ENCODE measurements at regions not wholly inside any gene's neighbourhood (a gene's known extent, or its start where the extent isn't known, plus 50 kb on each side); places are given as distances from the start of the nearest gene placed in this dataset.

DNA sequence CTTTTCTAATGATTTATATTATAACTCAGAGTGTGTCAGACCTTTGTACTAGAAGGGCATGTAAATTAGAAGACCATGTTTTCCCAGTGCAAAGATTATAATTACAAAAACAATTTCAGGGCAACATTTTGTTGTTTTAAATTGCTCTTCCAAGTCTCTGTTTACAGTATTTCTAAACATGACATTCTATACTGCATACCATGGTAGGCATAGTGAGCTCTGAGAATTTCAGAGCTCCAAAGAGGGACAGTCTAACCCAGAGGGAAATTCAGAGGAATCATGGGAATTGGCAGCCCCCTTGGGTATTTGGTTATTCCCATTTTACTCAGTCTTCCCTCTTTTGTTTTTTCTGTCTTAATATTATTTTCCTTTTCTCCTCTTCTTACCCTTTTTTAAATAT is 361.5 kb upstream of the SEMA6D start:
- no peak overlapping the region for H3K4me3 Mint-ChIP-seq
- peaks cover 10% of the 10 kb centered on the region for H3K9me3 Mint-ChIP-seq
- H3K27me3 Mint-ChIP-seq: no peaks in the 10 kb centered on the region
- H3K4me1 Mint-ChIP-seq (ENCODE audit: low read depth): no peaks in the 10 kb centered on the region
- no peak overlapping the region for H3K27ac Mint-ChIP-seq
- H3K36me3 Mint-ChIP-seq (ENCODE audit: low read depth): no peaks in the 10 kb centered on the region

DNA sequence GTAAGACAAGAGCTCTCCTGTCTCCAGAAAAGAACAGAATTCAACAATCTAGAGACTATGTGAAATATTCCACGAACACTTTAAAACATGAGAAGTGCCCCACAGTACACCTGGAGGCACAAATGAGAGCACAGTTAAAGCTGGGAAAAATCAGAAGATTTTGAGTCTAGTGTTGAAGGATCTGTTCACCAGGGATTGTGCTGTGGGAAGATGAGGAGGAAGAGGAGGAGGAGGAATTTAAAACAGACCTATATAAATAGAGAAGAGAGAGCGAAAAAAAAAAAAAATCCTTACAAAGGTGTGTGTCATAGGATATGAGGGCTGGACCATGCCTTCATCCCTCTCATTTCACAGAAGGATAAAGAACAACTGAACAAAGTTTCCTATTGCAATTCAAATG is 361.0 kb upstream of the SEMA6D start:
- H3K9me3 Mint-ChIP-seq: peaks cover 10% of the 10 kb centered on the region
- H3K4me3 Mint-ChIP-seq: no peak overlapping the region
- H3K27me3 Mint-ChIP-seq: no peaks in the 10 kb centered on the region
- H3K36me3 Mint-ChIP-seq (ENCODE audit: low read depth): no peaks in the 10 kb centered on the region
- no peak overlapping the region for H3K27ac Mint-ChIP-seq
- no peaks in the 10 kb centered on the region for H3K4me1 Mint-ChIP-seq (ENCODE audit: low read depth)

DNA sequence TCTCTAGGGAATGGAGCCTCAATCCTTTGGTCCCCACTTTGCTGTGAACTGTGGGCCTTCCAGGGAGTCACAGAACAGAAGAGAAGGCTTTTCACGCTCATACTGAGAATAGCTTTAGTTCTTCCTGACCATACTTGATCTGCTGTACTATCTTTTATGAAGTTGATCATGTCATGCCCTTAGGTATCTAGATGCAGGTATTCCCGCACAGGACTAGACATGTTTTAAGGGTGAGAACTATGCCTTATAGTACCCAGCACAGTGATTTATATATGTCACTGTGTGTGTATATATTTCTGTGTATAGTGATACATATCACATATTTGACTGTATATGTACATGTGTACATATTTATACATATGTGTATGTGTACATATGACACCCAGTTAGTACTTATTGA is 358.4 kb upstream of the SEMA6D start:
- H3K4me1 Mint-ChIP-seq (ENCODE audit: low read depth): no peaks in the 10 kb centered on the region
- no peak overlapping the region for H3K27ac Mint-ChIP-seq
- H3K36me3 Mint-ChIP-seq (ENCODE audit: low read depth): no peaks in the 10 kb centered on the region
- no peaks in the 10 kb centered on the region for H3K27me3 Mint-ChIP-seq
- H3K9me3 Mint-ChIP-seq: peaks cover 4% of the 10 kb centered on the region
- no peak overlapping the region for H3K4me3 Mint-ChIP-seq

DNA sequence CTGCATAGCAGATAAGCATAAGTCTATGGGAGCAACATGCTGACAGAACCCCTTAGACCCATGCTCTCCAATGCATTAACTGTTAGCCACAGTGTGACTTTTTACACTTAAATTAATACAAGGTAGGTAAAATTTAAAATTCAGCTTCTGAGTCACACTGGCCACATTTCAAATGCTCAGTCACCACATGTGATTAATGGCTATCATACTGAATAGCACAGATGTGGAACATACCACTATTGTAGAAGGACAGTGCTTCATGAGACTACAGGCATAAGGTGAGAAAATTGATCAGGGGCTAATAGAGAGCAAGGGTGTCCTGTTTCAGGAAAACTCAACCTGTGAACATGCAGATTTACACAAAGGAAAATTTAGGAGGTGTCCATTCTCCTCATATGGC is 357.0 kb upstream of the SEMA6D start:
- H3K36me3 Mint-ChIP-seq (ENCODE audit: low read depth): no peaks in the 10 kb centered on the region
- no peaks in the 10 kb centered on the region for H3K27me3 Mint-ChIP-seq
- no peak overlapping the region for H3K4me3 Mint-ChIP-seq
- H3K27ac Mint-ChIP-seq: no peak overlapping the region
- H3K9me3 Mint-ChIP-seq: no peaks in the 10 kb centered on the region
- no peaks in the 10 kb centered on the region for H3K4me1 Mint-ChIP-seq (ENCODE audit: low read depth)

DNA sequence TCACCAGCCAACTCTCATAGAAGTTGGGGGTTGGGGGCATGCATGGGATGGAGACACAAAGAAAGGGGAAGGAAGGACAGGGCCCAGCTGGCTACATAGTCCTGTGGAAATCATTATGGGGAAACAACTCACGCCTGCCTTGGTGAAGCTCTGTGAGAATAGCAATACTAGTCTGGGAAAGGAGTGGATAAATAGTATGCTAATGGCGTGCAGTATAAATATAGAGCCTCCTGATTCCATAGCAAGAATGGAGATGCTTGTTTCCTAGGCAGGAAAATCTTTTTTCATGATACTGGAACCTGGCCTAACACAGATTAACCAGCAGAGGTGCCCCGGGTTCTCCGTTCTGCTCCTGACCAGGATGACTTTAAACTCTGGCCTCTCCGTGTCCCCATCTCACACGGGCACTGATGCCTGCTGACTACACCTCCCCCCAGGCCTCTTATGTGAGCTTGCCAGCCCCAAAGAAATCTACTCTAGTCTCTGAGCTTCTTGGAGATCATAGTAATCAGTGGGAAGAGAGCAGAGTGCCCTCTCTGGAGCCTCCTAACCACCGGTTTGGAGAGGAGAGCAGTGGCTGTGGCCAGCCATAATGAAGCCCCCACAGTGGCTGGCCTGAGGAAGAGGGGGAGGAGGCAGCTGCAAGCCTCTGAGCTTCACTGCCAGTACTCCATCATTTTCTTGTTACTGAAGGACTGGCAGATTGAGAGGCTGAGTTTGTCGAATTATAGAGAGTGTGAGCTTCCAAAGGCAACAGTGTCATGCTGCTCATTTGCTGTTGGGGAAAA is 355.0 kb upstream of the SEMA6D start:
- Mint-ChIP-seq H3K27ac (no peak overlapping the region), H3K9me3 (no peaks in the 10 kb centered on the region), H3K4me3 (no peak overlapping the region), H3K36me3 (ENCODE audit: low read depth) (no peaks in the 10 kb centered on the region), H3K27me3 (no peaks in the 10 kb centered on the region), H3K4me1 (ENCODE audit: low read depth) (no peaks in the 10 kb centered on the region)

DNA sequence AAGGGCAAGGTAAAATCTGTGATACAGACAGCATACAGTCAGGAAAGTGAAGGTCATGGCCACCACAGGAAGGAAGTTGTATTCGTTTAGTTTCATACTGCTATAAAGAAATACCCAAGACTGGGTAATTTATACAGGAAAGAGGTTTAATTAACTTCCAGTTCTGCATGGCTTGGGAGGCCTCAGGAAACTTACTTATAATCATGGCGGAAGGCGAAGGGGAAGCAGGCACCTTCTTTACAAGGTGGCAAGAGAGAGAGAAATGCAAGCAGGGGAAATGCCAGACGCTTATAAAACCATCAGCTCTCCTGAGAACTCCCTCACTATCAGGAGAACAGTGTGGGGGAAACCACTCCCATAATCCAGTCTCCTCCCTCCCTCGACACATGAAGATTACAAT is 353.7 kb upstream of the SEMA6D start:
- Mint-ChIP-seq H3K4me1 (ENCODE audit: low read depth) (no peaks in the 10 kb centered on the region), H3K9me3 (no peaks in the 10 kb centered on the region), H3K27me3 (no peaks in the 10 kb centered on the region), H3K27ac (no peak overlapping the region), H3K36me3 (ENCODE audit: low read depth) (no peaks in the 10 kb centered on the region), H3K4me3 (no peak overlapping the region)

GRCh38 chr15:47364230-47365141 is 352.8 kb upstream of the SEMA6D start:
- Mint-ChIP-seq H3K4me3 (no peak overlapping the region), H3K9me3 (no peaks in the 10 kb centered on the region), H3K27me3 (no peaks in the 10 kb centered on the region), H3K4me1 (ENCODE audit: low read depth) (no peaks in the 10 kb centered on the region), H3K36me3 (ENCODE audit: low read depth) (no peaks in the 10 kb centered on the region), H3K27ac (no peak overlapping the region)

- Mint-ChIP-seq H3K27me3 (no peaks in the 10 kb centered on the region), H3K27ac (no peak overlapping the region), H3K9me3 (no peaks in the 10 kb centered on the region), H3K4me1 (ENCODE audit: low read depth) (no peaks in the 10 kb centered on the region), H3K4me3 (no peak overlapping the region), H3K36me3 (ENCODE audit: low read depth) (no peaks in the 10 kb centered on the region)
These were observed 350.4 kb upstream of the SEMA6D start for GRCh38 chr15:47366884-47367283.

DNA sequence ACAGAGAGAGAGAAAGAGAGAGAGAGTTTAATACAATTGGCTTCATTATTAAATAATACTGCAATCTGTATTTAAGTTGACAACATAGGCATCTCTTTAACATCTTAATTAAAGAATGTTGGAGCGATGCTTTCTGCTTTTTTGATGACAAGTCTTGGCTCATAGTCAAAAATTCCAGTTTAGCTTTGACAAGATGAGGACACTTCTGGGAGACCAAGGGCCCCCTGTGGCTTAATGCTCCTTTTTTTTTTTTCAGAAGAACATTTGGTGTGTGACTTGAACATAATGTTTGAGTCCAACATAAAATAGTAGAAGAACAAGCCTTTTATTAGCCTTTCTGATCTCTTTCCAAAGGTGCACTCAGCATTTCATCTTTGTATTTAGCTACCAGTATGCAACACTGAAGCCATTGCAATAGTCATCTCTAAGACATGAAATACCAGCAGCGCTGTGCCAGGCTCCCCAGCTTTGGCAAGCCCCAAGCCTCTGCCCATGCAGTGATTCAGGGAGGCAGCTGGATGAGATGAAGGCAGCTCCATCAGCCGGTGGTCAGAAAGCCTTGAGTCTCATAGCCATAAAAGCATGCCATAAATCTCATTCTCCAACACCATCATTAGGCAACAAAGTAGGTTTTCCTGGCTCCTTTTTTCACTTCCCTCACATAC is 349.4 kb upstream of the SEMA6D start:
- H3K9me3 Mint-ChIP-seq: no peaks in the 10 kb centered on the region
- H3K27ac Mint-ChIP-seq: no peak overlapping the region
- no peaks in the 10 kb centered on the region for H3K4me1 Mint-ChIP-seq (ENCODE audit: low read depth)
- H3K36me3 Mint-ChIP-seq (ENCODE audit: low read depth): no peaks in the 10 kb centered on the region
- no peak overlapping the region for H3K4me3 Mint-ChIP-seq
- no peaks in the 10 kb centered on the region for H3K27me3 Mint-ChIP-seq

- Mint-ChIP-seq H3K27me3 (no peaks in the 10 kb centered on the region), H3K9me3 (no peaks in the 10 kb centered on the region), H3K36me3 (ENCODE audit: low read depth) (no peaks in the 10 kb centered on the region)
These were observed 345.4 kb upstream of the SEMA6D start for GRCh38 chr15:47371939-47372338.

GRCh38 chr15:47374222-47374621 is 343.1 kb upstream of the SEMA6D start:
- H3K4me3 Mint-ChIP-seq: no peak overlapping the region
- H3K4me1 Mint-ChIP-seq (ENCODE audit: low read depth): no peaks in the 10 kb centered on the region
- H3K27ac Mint-ChIP-seq: no peak overlapping the region
- H3K27me3 Mint-ChIP-seq: no peaks in the 10 kb centered on the region
- no peaks in the 10 kb centered on the region for H3K9me3 Mint-ChIP-seq
- H3K36me3 Mint-ChIP-seq (ENCODE audit: low read depth): no peaks in the 10 kb centered on the region

More at GRCh38 chr15:47371939-47372338, 345.4 kb upstream of the SEMA6D start:
- H3K4me1 Mint-ChIP-seq (ENCODE audit: low read depth): no peaks in the 10 kb centered on the region
- no peak overlapping the region for H3K27ac Mint-ChIP-seq
- no peak overlapping the region for H3K4me3 Mint-ChIP-seq

DNA sequence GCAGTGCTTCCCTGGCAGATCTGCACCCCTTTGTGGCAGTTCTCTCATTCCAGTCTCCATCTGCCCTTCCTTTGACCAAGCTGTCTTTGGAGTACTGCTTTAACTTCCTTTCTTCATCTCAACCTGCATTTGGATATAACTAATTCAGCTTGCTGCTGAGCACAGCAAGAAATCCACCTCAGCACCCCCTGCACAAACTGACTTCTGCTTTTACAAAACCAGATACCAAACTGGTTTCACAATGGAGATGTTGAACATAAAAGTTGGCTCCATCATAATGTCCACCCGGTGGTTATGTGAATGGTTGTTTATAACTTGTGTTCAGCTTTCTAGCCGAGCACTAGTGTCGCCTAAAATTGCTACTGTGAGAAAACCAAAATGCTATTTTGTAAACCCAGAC is 341.1 kb upstream of the SEMA6D start:
- Mint-ChIP-seq H3K4me1 (ENCODE audit: low read depth) (no peaks in the 10 kb centered on the region), H3K9me3 (no peaks in the 10 kb centered on the region), H3K27ac (no peak overlapping the region), H3K36me3 (ENCODE audit: low read depth) (no peaks in the 10 kb centered on the region), H3K4me3 (no peak overlapping the region), H3K27me3 (no peaks in the 10 kb centered on the region)

DNA sequence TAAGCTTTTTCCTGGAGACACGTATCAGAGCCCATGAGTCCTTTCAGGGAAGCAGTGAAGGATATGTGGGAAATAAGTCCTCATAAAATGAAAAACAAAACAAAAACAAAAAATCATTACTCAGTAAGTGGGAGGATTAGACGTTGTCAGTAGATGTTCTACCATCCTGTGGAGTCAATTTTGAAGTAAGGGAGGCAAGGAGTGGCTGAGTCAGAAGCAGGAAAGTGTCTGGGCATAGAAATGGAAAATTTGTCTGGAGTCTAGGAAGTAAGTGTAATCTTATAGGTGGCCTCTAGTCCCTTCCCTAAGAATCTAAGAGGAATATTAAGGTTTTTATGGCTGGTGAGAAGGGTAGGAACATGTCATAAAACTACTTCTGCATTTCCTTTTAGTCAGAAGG is 339.8 kb upstream of the SEMA6D start:
- H3K4me3 Mint-ChIP-seq: no peak overlapping the region
- no peak overlapping the region for H3K27ac Mint-ChIP-seq
- no peaks in the 10 kb centered on the region for H3K27me3 Mint-ChIP-seq
- H3K9me3 Mint-ChIP-seq: no peaks in the 10 kb centered on the region
- H3K4me1 Mint-ChIP-seq (ENCODE audit: low read depth): no peaks in the 10 kb centered on the region
- no peaks in the 10 kb centered on the region for H3K36me3 Mint-ChIP-seq (ENCODE audit: low read depth)

- H3K4me1 Mint-ChIP-seq (ENCODE audit: low read depth): no peaks in the 10 kb centered on the region
- H3K27ac Mint-ChIP-seq: no peak overlapping the region
- no peak overlapping the region for H3K4me3 Mint-ChIP-seq
- H3K27me3 Mint-ChIP-seq: no peaks in the 10 kb centered on the region
- no peaks in the 10 kb centered on the region for H3K9me3 Mint-ChIP-seq
- no peaks in the 10 kb centered on the region for H3K36me3 Mint-ChIP-seq (ENCODE audit: low read depth)
These were observed 338.8 kb upstream of the SEMA6D start for GRCh38 chr15:47378527-47378926.

- Mint-ChIP-seq H3K4me3 (no peak overlapping the region), H3K4me1 (ENCODE audit: low read depth) (no peaks in the 10 kb centered on the region), H3K27me3 (no peaks in the 10 kb centered on the region), H3K27ac (no peak overlapping the region), H3K36me3 (ENCODE audit: low read depth) (no peaks in the 10 kb centered on the region), H3K9me3 (no peaks in the 10 kb centered on the region)
These were observed 334.2 kb upstream of the SEMA6D start for GRCh38 chr15:47383102-47383501.
